ENCODE measurements at regions not wholly inside any gene's neighbourhood (a gene's known extent, or its start where the extent isn't known, plus 50 kb on each side); places are given as distances from the start of the nearest gene placed in this dataset.

DNA sequence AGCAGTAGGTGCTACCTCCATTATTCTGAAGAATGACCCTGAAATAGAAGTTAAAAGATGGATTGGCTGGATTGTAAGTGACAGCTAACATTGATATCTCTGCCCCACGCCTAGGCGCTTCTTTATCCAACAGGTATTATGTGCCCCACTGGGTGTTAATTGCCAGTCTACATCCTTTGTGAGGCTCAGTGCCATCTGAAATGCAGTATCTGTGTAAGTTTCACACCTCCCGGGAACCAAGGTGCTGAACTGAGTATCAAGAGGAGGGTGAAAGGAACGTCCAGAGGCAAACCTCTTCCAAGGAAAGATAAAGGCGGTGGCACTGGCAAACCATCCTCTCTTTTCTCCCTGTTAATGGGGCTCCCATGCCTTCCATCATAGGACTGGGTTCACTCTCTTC is 181.1 kb upstream of the UBL3 start:
- no peak for DNase-seq (ENCODE audit: low read depth in 2 of 2)

DNA sequence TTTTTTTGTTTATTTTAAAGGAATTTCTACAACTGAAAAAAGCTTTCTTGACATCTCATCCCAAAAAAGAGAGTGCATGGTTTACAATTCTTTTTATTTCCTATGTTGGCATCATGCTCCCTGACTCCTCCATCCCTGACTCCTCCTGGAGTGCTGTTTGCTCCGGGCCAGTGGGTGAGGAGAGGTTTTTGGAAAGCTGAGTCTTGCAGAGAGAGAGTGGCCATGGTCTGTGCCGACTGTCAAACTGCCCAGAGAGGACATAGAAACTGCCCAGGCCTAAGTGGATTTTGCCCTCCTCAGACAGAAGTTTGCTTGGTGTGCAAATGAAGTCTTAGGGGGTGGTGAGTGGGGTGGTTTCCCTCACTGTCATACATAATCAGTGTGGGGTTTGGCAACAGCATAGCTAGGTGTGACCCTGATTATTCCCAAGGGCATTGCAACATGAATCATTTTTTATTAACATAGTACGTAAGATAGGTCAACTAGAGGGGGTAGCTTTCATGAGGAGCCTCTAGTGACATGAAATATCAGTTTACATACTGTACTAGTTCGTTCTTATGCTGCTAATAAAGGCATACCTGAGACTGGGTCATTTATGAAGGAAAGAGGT is 179.8 kb upstream of the UBL3 start:
- DNase-seq (ENCODE audit: low read depth in 2 of 2) = no peak

DNA sequence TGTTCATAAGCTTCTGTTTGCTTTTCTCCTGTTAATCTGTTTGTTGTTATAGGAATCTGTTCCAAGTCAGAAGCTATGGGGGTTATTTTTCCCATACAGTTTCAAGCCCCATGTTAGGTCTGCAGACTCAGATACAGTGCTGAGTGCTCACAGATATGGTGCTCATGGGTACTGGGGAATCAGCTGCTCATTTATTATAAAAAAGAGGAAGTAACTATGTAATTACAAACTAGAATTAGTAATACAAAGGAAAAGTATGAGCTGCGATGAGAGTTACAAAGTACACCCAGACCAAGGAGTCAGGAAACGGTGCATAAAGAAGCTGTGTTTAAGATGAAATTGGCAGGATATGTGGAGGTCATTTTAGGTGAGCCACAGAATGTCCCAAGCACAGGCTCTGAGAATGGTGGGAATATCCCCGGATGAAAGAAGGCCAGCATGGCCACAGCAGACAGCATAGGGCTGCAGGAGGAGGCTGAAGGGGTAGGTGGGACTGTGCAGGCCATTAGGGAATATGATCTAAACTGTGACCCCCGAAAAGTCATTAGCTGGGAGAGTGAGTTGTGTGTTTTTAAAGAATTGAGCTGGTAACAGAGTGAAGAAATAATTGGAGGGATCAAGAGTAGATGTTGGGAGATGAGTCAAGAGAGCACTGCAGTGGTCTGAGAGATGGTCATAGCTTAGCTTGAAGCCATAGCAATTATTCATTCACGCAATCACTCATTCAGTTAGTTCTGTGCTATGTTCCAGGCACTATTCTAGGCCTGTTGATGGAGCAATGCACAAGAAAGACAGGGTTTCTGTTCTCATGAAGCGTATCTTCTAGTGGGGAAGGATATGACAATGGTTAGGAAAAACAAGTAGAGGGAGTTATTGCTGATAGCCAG is 177.4 kb upstream of the UBL3 start:
- DNase-seq (ENCODE audit: low read depth in 2 of 2) = no peak

DNA sequence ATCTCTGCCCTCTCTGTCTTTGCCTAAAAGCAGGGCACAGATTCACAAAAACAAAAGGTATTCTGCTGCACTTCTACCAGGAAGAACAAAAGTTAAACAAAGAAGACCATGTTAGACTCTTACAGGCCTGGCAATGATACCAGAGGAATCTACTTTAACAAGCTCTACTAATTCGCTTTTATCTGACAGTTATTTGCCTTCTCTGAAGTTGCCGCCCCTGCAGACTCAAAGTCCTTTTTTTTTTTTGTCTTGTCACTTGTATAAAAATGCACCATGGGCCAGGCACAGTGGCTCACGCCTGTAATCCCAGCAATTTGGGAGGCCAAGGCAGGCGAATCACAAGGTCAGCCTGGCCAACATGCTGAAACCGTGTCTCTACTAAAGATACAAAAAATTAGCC is 176.5 kb upstream of the UBL3 start:
- DNase-seq (ENCODE audit: low read depth in 2 of 2) = no peak

DNA sequence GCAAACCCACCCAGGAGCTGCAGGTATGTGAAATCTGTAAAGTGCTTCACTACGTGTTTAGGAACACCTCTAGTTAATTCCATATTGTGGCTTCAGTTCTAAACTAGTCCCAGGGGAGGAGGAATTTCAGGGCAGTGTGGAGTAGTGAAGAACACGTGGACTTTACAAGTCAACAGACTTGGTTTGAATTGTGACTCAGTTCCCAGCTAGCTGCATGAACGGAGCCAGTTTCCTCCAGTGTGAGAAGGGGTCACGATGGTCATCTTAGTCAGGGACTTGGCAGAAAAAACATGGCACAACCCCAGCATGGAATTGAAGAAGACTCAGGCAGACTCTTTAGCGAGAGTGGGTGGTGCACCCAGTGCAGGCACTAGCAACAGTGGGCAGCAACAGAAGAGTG is 175.7 kb upstream of the UBL3 start:
- no peak for DNase-seq (ENCODE audit: low read depth in 2 of 2)

DNA sequence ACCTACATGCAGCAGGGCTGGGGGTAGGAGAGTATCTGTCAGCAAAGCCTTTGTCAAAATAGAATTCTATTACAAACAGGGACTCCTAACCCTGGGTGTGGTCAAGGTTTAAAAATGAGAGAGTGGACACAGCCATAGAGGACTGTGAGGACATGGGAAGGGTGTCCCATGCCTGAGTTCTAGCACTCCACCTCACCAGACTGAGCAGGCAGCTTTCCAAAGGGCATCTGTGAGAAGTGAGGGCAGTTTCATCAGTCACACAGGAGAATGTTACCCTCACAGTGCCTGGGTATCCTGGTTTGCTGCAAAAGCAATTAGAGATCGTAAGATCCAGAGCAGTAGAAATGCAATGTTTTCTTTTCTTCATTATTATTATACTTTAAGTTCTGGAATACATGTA is 174.9 kb upstream of the UBL3 start:
- no peak for DNase-seq (ENCODE audit: low read depth in 2 of 2)

DNA sequence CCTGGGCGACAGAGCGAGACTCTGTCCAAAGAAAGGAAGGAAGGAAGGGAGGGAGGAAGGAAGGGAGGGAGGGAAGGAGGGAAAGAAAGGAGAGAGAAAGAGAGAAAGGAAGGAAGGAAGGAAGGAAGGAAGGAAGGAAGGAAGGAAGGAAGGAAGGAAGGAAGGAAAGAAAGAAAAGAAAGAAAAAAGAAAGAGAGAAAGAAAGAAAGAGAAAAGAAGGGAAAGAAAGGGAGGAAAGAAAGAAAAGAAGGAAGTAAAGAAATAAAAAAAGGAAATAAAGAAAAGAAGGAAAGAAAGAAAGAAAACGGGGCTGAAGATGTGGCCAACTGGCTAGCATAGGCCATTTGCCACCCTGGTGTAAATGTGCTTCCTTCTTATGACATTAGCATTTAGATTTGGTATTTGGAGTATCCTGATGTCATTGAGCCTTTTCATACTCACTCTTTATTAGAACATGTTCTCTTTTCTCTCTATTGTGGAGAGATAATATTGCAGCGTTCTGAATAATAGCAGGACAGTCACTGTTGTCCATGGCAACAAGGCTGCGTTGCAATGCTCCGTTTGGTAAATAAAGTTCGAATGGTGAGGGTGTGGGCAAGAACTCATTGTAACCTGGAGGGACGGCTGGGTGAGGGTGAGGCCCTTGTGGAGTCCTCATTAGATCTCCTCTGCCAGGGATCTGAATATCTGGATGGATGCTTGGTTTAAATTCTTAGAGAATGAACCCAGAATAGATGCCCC is 173.9 kb upstream of the UBL3 start:
- DNase-seq (ENCODE audit: low read depth in 2 of 2) = no peak

DNA sequence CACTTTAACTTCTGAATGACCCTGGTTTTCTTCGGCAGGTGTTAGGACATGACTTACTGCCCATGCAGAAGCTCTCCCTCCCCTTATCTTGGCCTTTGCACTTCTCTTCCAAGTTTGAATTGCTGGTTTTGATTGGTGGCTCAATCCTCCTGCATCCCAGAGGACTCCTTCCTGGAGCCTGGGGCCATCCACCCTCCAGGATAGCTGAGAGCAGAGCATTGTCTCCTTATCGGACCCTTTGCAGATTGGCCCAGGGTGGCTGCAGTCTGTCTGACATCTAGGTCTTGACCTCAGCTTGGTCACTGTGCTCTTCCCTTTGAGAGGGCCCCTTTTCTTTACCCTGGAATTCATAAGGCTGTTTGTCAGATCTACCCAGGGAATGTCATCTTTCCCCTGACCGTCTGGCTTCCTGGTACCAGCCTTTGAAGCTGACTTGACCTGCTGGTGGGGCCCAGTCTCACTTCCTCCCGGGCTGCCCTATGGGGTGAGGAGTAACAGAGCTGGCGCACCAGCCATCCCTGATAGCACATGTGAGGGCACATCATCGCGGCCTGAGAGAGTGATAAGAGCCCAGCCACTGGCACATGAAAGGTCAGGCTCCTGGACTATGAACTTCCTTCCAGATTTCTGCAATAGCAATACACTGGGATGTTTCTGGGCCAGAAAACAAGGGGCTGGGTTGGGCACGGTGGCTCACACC is 172.9 kb upstream of the UBL3 start:
- DNase-seq (ENCODE audit: low read depth in 2 of 2) = no peak

DNA sequence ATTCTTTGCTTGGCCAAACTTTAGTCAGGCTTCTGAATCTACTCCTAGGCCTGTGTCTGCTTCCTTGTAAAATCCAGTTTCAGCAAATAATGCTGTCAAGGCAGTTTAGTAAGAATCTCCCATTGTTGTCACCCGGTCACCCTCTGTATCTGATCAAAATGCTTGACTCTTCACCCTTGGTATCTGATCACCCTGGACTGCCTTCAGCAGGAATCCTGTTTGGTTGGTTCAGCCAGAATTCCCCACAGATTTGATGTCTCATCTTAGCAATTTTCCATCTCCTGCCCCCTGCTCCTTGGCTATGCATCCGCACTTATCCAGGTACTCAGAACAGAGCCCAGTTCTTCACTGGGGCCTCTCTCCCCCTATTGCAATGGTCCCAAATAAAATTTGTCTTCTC is 172.4 kb upstream of the UBL3 start:
- no peak for DNase-seq (ENCODE audit: low read depth in 2 of 2)

DNA sequence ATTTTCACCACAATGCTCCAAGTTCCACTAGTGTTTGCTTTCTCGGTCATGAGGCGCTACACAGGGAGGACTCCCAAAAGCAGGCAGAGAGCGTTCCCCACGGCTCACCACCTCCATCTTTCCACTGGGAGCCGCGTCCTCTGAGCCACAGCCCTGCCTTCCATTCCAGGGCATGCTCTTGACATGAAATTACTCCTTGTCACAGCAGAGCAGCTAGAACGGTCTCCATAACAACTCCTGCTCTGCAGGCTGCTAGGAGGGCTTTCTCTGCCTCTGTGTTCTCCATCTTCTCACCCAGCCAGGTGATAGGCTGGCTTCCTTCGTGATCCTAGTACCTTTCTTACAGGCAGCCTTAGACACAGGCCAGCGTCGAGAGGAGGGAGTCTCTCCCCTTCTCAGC is 171.8 kb upstream of the UBL3 start:
- no peak for DNase-seq (ENCODE audit: low read depth in 2 of 2)

DNA sequence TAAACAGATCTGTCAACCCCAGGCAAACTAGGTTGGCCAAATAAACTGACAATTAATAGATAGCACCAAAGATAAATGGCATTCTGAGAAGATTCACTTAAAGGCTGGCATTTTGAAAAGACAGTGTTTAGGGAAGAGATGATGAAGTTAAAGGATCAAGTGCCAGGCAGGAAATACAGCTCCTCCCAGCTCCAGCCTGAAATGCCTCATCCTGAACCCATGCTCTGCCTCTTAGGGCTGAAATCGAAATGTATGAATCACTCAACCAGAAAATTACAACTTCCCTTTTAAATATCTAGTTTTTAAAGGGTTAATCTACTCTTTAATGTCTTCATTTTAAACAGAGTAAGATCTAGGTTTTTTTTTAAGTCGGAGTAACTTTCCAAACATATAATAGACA is 171.2 kb upstream of the UBL3 start:
- DNase-seq (ENCODE audit: low read depth in 2 of 2) = no peak

DNA sequence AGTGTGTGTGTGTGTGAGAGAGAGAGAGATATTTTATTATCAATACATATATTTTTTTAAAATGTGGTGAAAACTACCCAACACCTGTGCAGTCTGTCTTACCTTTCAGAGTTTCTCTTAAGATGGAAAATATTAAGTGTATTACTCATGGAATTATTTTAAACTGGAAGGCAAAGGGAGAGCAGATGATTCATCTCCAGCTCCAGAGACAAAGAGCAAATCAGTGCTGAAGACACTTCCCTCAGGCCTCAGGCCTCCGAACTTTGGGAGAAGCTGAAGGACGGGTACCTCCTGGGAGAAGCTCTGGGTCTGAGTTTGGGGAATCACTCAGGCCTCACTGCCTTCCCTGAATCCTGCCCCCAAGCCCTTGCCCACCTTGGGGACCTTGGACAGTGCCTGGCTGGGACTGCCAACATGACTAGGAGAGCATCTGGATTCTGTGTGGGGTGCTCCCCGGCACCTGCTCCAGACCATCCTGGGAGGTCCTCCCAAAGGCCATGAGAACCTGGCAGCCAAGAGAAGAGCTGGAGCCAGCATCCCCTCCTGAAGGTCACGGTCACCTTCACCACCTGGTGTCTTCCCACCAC is 170.4 kb upstream of the UBL3 start:
- no peak for DNase-seq (ENCODE audit: low read depth in 2 of 2)

DNA sequence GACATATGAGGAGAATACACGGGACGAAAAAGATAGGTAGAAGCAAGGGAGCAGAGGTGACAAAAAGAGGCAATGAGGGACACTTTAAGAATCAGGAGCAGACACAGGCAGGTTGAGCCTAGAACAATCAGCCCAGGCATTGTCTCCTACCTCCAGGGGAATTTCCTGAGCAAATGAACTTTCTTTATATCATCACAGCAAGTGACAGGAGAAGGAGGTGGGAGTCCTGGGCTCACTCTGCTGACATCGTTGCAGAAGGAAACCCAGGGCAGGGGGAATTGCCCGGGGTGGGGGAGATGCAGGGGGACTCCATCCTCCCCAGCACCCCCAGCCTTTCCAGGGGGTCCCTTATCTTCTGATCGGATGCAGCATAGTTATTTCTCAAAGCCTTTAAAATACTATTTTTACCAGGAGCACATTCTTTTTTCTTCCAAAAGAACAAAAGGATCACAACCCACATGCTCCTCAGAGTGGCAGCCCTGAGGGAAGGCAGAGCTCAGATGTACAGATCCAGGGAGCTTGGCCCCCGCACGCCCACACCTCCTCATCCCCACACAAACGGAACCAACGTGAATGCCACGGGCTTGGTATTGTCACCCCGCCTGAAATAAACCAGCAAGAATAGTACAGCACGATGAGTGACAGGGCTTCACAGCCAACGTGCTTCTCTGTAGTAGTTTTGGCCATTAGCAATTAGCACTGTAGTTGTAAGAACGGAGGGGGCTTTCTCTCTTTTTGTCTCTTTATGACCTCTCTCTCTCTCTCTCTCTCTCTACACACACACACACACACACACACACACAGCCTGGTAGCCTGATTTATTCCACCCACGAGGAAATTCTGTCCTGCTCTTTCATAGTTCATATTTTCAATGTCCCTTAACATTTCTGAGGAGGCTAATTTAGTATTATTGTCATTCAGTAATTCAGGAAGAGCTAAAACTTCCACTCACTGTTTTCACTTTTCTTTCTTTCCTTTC is 169.5 kb upstream of the UBL3 start:
- DNase-seq (ENCODE audit: low read depth in 2 of 2) = no peak

DNA sequence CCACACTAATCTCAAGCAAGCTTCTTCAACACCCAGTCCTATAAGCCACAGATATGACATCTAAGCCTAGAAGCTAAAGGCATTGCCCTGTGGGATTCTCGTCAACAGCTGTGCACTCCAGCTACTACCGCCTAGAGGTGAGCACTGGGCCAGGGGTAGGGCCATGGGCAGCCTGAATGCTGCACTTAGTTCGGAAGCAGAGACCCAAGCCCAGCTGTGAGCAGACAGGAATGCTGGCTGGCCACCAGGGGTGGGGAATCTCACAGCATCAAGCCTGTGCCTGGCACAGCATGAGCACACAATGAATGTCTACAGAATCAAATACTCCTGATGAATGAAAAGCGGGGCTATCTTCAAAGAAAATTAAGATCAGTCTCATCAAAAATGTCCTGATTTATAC is 167.5 kb upstream of the UBL3 start:
- no peak for DNase-seq (ENCODE audit: low read depth in 2 of 2)

DNA sequence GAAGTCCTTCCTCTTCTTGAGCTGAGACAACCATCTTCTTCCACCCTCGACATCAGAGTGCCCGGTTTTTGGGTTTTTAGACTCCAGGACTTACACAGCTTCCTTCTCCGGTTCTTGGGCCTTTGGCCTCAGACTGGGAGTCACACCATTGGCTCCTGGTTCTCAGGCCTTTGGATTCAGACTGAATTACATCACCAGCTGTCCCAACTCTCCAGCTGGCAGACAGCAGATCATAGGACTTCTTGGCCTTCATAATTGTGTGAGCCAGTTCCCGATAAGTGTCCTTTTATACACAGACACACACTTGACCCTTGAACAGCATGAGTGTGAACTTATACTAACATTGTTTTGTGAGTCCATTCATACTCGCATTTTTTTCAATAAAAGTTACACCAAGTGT is 166.0 kb upstream of the UBL3 start:
- DNase-seq (ENCODE audit: low read depth in 2 of 2) = no peak

DNA sequence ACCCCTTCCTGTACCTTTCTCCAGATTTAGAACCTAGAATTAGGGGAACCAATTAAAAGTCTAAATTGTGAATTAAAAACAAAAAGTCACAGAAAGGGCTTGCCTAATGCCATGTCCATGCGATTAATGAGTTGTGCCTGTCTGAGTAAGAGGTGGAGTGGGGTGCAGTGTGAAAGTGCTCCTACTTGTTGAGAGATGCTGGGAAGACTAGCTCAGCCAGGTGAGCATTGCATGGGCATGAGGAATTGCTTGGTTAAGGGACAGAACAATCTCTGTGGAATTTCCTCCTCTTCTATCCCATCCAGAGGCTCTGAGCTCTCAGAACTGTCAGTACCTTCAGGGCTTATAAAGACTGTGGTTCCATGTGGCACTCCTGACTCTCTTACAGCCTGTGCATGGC is 159.0 kb upstream of the UBL3 start:
- no peak for DNase-seq (ENCODE audit: low read depth in 2 of 2)

DNA sequence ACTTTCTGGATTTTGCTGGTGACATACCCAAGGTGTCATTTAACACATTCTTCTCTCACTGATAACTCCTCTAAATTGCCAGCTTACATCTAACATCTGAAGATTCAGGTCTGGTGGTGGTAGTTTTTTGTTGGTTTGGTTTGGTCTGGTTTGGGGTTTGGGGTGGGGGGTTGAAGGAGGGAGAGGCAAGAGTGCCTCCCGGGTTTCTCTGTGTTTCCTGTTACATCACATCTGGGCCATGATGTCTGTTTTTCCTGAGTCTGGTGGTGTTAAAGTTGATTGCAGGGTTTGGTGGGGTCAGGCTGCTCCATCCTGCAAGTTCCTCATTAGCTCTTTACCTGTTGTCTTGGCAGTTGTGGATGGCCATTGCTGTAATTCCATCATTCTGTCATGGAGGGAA is 155.8 kb upstream of the UBL3 start:
- DNase-seq (ENCODE audit: low read depth in 2 of 2) = no peak

DNA sequence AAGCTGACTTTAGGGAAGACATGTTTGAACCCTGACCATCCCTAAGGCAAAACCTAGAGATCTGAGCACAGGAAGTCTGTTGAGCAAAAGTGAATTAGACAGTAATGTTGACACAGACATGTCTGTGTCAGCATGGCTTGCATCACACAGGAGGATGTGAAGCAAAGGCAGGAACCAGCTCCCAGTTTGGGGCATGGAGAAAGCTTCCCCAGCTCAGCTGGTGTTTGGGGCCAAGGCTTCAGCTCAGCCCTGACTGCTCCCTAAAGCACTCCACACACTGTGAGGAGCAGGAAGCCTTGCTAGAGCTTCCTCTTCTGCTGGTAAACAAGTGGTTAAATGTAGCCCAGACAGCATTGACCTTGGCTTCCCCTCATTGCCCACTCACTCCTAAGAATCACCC is 153.8 kb upstream of the UBL3 start:
- DNase-seq (ENCODE audit: low read depth in 2 of 2) = no peak

DNA sequence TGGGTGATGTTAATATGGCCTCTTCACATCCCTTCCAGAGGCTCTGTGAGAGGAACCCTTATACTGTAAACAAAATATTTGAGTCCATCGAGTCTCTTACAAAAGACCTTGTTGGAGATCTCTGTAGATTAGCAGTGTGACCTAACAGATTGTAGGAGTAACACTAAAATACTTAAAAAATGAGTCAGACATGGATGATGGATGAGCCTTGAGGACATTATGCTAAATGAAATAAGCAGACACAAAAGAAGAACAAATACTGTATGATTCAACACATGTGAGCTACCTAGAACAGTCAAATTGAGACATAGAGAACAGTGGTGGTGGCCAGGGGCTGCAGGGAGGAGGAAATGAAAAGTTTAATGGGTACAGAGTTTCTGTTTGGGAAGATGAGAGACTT is 152.2 kb upstream of the UBL3 start:
- no peak for DNase-seq (ENCODE audit: low read depth in 2 of 2)

DNA sequence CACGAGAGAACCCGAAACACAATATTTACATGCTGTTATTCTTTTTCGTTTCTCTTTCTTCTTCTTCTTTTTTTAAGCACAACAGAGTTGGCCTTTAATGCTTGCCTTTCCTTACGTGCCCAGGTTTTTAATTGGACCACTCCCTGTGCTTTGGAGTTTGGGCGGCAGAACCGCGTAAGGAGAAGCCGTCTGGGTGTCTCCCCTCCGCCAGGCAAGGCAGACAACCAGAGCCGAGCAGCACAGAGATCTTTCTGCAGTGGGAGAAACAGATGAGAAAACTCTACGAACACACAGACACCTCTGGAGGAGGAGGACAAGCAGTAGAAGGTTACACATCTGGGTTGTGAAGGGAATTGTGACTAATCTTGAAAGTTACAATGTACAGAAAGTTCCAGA is 150.0 kb upstream of the UBL3 start:
- no peak for DNase-seq (ENCODE audit: low read depth in 2 of 2)

Data from stimulated activated CD4-positive, alpha-beta T cell treated with anti-CD3 and anti-CD28 coated beads, Interleukin-1b, Interleukin-23, amount 100 ng/mL, for 4 hours (primary cell).